A673 (cell line): ENCODE measurements at regions not wholly inside any gene's neighbourhood (a gene's known extent, or its start where the extent isn't known, plus 50 kb on each side); places are given as distances from the start of the nearest gene placed in this dataset.

Source experiments
- CTCF ChIP-seq: fragments of 300-800, 200-600 bp; sonication (generic); conservative IDR thresholded peaks from 2 replicates; pipeline ENCODE4 v1.5.1; 2017; ENCODE audit warnings: low read depth, mild to moderate bottlenecking, antibody characterized with exemption, low read length, moderate library complexity, mixed read lengths
- EZH2 ChIP-seq: fragments of 200-600 bp; sonication (generic); IDR thresholded peaks from 2 replicates; pipeline ENCODE4 v1.6.1; 2017; ENCODE audit warnings: borderline replicate concordance, low read depth, mild to moderate bottlenecking, mixed read lengths, antibody characterized with exemption, low read length; ENCODE audit not compliant: poor library complexity, severe bottlenecking

GRCh38 chr14:53441789-53442188 lies 288.7 kb upstream of the DDHD1 start:
- TF ChIP-seq CTCF = no peak
- TF ChIP-seq EZH2 = no peak
